Testis (tissue), 2 donors: ENCODE measurements at regions not wholly inside any gene's neighbourhood (a gene's known extent, or its start where the extent isn't known, plus 50 kb on each side); places are given as distances from the start of the nearest gene placed in this dataset.

Experiments
- CTCF ChIP-seq, 3 experiments: fragments of 450-650 bp in 2 of 3; fragments of 200-600 bp in 1 of 3; sonication (generic) in 1 of 3; IDR thresholded peaks; one replicate each; pipeline ENCODE4 v1.5.1; 2016 to 2019; ENCODE audit warnings: antibody characterized with exemption in 3 of 3, mild to moderate bottlenecking in 2 of 3, moderate library complexity in 1 of 3
- POLR2A ChIP-seq: fragments of 450-650 bp; IDR thresholded peaks from one replicate; pipeline ENCODE4 v1.6.1; 2017; ENCODE audit warnings: antibody characterized with exemption, mild to moderate bottlenecking, moderate library complexity

- TF ChIP-seq CTCF (IDR thresholded peaks at IDR 0.05) (no peak), POLR2A (no peak)
Observed at GRCh38 chr3:3662610-3663009, 136.6 kb upstream of the LRRN1 start.
